A673 (cell line): ENCODE measurements at regions not wholly inside any gene's neighbourhood (a gene's known extent, or its start where the extent isn't known, plus 50 kb on each side); places are given as distances from the start of the nearest gene placed in this dataset.

ENCODE experiments used
- EZH2 ChIP-seq: fragments of 200-600 bp; sonication (generic); IDR thresholded peaks from 2 replicates; pipeline ENCODE4 v1.6.1; 2017; ENCODE audit warnings: borderline replicate concordance, low read depth, mild to moderate bottlenecking, mixed read lengths, antibody characterized with exemption, low read length; ENCODE audit not compliant: poor library complexity, severe bottlenecking
- TF ChIP-seq, protein P1 (sequence below): fragments of 300-800, 200-600 bp; sonication (generic); conservative IDR thresholded peaks from 2 replicates; pipeline ENCODE4 v1.5.1; 2017; ENCODE audit warnings: low read depth, mild to moderate bottlenecking, antibody characterized with exemption, low read length, moderate library complexity, mixed read lengths

DNA sequence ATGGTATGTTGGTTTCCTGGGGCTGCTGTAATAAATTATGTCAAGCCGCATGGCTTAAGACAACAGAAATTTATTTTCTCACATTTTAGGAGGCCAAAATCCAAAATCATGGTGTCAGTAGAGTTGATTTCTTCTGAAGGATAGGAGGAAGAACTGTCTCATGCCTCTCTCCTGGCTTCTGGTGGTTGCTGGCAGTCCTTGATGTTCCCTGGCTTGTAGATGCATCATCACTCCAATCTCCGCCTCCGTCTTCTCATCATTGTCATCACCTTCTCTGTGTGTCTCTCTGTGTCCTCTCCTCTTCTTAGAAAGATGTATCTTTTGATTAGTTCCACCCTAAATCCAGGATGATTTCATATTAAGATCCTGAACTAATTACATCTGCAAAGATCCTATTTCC lies 124.7 kb upstream of the CTTNBP2NL start:
- TF ChIP-seq, protein P1, sequence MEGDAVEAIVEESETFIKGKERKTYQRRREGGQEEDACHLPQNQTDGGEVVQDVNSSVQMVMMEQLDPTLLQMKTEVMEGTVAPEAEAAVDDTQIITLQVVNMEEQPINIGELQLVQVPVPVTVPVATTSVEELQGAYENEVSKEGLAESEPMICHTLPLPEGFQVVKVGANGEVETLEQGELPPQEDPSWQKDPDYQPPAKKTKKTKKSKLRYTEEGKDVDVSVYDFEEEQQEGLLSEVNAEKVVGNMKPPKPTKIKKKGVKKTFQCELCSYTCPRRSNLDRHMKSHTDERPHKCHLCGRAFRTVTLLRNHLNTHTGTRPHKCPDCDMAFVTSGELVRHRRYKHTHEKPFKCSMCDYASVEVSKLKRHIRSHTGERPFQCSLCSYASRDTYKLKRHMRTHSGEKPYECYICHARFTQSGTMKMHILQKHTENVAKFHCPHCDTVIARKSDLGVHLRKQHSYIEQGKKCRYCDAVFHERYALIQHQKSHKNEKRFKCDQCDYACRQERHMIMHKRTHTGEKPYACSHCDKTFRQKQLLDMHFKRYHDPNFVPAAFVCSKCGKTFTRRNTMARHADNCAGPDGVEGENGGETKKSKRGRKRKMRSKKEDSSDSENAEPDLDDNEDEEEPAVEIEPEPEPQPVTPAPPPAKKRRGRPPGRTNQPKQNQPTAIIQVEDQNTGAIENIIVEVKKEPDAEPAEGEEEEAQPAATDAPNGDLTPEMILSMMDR = no peak
- TF ChIP-seq EZH2 = no peak
